HuH-7 (cell line): ENCODE measurements at regions not wholly inside any gene's neighbourhood (a gene's known extent, or its start where the extent isn't known, plus 50 kb on each side); places are given as distances from the start of the nearest gene placed in this dataset.

Experiments used
- DNase-seq: peaks from one replicate; pipeline ENCODE4 v3.0.0; 2011; ENCODE audit warnings: low spot score

DNA sequence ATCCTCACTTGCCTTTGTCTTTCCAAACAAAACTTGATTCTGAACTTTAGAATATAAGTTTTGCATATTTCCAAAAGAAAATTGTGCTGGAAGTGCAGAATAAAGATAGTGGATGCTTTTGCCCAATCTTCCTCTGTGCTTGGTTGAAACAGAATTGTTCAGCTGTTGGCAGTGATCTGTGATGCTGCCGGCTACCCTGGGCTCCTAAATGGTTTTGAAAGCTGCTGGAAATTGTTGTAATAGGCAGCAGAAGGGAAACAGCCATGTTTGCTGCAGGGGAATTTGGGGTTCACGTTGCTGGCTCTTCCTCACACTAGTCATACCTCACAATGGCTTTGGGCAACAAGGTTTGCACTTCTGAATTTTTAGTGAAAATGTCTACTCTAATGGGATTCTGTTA lies 398.0 kb downstream of the RAPGEF2 start:
- no peak for DNase-seq

DNA sequence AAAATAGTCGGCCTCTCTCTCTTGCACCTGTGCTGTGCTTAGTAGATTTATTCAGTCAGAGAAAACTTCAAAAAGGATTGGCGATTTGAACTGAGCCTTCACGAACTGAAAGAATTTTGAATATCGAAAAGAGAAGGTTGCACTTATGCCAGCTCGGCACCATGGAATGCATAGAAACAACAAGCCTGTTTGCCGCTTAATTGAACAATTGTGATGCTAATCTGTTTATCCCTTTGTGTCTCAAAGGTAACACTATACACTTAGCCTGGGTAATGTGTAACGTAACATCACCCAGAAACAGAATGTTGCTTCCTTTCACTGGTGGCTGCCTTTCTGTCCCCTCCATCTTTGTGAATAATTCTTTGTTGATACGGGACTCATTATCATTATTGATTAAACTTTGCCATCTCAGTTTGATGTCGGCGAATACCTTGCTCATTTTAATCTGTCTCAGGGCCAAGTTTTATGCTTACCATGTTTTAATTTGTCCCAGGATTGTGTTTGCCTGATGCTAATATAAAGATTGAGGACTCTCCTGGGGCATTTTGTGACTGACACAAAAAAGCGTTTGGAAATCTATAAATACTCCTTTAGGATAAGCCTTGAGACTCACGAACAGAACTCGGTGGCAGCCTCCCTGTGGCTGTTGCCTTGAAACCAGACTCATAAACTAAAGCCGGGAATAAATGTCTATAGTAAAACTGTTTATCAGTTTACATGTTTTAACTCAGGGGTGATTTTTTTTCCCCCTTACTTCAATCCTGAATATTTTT lies 400.5 kb downstream of the RAPGEF2 start:
- no peak for DNase-seq

DNA sequence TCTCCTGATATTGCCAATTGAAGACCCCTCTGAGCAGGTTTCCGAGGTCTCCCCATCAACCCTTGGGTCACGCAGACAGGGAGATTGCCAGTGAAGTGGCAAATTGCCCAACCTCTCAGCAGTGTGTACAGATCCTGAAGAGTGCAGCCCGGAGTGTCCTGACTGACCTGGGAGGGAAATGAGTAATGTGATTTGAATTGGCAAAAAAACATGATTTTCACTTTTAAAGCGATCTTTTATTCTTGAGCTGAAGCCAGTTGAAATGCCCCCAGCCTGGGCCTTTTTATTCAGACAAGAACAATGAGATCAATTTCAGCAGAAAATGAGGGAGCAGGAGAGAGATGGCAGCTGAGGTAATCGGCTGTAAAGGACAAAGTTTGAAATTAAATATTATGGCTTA lies 401.8 kb downstream of the RAPGEF2 start:
- no peak for DNase-seq

DNA sequence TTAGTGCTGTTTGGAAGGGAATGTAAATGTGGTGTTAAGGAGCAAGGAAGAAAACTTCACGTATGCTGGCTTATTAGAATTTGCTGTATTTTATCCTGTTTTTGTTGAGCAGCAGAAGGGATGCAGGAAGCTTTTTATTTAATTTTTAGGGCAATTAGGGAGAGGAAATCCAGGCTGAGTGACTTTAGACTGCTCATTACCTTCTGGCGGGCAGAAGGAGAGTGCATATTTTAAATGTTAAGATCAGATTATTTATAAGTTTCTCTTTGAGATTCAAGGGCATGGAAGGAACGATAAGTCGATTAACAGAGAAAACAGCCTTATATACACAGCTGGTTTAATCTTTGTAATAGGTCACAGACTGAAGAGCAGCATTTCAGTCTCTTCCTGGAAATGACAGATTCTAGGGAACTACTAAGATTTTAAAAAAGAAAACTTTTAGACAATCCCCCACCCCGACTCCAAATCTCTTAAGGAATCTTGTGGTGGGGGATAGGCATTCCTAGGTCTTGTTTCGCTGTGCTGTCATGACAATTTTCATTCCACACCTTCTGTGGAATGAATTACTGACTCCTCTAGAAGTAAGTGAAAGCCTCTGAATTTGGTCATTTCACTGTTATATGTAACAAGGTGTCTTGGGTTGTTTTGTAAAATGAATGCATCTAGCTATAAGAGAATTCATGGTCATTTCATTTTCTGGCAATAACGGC lies 402.5 kb downstream of the RAPGEF2 start:
- no peak for DNase-seq

DNA sequence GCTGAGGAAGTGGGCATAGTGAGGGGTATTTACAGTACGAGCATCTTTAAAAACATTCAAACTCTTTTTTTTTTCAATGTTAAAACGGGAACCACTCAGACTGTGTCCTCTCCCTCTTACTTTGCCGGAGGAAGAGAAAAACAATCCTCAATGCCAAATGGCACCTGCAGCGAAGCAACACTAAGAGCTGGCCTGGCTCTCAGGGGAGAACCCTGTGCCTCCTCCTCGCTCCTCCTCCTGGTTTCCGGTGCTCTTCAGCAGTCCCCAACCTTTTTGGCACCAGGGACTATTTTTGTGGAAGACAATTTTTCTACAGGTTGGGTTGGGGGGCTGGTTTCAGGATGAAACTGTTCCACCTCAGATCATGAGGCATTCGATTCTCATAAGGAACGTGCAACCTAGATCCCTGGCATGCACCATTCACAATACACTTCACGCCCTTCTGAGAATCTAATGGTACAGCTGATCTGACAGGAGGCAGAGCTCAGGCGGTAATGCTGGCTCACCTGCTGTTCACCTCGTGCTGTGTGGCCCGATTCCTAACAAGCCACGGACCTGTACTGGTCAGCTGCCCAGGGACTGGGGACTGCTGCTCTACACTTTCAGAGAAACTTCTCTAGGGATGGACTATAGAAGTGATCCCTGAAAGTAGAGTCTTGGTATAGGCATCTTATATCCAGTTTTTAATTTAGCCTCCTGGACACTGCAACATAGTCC lies 404.1 kb downstream of the RAPGEF2 start:
- DNase-seq: no peak

DNA sequence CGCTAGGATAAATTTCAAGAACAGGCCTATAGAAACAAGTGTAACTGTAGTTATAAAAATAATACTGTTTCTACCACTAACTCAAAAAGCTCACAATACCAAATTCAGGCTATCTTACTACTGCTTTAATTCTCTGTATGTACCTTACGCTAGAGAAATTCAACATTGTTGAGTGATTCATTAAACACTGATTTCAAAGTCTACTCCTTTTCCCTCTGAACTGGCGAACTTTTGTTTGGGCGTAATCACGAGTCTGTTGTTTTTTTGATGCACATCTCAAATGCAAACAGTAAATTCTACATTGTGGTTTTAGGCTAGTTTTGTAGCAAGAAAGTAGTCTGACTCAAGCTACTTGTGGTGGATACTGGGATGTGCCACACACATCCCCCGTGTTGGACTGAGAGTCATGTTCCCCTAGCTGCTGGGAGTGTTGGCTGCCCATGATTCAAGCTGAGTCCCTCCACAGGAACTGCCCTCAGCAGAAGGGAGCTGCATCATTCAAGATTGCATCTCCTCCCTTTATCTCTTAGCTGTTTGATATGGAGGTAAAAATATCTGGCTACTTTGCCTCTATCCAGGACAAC lies 406.1 kb downstream of the RAPGEF2 start:
- DNase-seq: no peak

DNA sequence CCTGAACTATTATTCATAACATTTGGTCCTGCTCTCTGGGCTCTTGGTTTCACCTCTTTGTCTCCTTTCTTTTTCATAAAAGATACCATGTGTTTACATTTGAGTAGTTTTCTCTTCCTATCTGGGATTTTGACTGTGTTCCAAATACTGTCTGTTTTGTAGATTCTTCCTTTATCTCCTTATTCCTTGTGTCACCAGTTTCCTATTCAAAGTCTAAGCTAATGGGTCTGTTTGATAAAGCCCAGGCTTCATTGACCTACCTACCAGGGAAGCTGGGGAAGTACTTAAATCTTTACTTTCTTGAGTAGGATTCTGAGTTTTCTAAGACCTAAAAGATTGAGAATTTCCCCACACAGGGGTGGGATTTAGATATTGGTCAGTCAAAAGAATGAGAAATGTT lies 409.5 kb downstream of the RAPGEF2 start:
- DNase-seq: no peak

DNA sequence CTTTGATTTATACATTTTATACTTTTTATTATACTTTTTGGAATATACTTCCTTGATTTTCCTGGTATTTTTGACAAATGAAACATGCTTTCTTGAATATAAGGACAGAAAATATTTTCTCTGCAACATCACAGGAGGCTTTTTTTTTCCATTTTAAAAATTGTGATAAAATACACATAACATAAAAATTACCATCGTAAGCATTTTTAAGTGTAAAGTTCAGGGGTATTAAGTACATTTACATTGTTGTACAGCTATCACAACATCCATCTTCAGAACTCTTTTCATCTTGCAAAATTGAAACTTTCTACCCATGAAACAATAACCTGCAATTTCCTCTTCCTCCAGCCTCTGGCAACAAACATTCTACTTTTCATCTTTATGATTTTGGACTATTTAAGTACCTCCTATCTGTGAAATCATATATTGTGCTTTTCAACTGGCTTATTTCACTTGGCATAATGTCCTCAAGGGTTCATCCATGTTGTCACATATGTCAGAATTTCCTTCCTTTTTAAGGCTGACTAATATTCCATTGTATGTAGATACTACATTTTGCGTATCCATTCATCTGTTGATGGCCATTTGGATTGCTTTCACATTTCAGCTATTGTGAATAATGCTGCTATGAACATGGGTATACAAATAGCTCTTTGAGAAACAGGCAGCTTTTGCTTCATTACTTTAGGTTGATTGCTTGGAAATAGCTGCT lies 412.6 kb downstream of the RAPGEF2 start:
- no peak for DNase-seq

DNA sequence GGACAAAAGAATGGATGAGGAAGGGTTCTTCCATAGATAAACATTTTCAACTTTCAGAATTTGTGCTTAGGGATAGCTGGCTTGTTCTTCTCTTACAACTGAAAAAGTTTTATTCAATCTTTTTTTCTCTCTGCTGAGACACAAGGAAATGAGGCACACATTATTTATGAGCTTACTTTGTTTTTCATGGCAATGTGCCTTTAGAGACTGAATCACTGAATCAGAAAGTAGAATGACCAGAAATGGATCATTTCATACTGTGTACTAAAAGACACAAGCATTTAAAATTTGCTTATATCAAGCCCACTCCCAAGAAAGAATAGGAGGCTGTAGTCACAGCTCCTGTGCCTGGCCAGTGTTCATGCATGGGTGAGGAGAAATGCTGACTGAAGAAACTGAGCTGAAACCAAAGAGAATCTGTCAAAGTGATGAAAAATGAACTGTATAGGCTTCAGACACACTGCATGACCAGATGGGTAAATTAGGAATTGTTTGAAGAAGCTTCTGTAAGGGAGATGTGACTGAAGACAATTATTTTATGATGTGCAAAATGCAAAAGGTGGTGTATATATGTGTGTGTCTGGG lies 413.8 kb downstream of the RAPGEF2 start:
- no peak for DNase-seq

DNA sequence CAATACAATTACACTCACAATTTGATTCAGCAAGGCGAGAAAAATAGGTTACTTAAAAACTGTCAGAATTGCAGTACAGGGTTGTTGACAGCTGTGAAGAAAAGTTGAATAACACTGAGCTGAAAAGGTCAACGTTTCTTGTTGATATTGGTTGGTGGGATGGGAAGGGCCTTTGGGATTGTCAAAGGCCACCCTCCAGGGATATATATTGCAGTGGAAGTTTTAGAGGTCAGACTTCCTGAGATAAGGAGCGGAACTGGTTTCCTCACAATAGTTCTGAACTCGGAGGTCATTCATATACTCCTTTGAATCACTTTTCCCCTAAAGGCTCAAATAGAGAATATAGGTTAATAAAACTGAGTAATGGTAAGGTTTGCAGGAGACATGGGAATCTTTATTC lies 417.2 kb downstream of the RAPGEF2 start:
- DNase-seq: peak; percentile 43

DNA sequence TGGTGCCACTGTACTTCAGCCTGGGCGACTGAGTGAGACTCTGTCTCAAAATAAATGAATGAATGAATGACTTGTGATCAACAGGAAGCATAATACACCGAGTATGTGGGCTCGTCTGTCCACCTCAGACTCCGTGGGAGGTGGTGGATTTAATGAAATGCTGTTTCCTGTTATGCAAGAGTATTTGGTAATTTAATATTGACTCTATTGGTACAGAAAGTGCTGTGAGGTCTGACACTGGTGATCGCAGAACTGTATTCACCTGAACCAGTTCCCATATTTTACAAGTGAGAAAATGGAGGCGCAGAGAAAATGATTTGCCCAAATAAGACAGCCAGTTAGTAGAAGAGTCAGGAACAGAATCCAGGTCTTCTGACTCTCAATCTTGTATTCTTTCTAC lies 423.3 kb downstream of the RAPGEF2 start:
- DNase-seq: peak; percentile 5

DNA sequence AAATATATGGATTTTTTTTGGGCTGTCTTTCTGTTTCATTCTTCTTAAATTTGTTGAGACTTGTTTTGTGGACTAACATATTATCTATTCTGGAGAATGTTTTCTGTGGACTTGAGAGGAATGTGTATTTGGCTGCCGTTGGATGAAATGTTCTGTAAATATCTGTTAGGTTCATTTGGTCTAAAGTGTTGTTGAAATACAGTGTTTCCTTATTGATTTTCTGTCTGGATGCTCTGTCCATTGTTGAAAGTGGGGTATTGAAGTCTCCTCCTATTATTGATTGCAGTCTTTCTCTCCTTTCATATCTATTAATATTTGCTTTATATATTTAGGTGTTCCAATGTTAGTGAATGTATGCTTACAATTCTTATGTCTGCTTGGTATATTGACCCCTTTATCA lies 431.8 kb downstream of the RAPGEF2 start:
- DNase-seq: no peak

DNA sequence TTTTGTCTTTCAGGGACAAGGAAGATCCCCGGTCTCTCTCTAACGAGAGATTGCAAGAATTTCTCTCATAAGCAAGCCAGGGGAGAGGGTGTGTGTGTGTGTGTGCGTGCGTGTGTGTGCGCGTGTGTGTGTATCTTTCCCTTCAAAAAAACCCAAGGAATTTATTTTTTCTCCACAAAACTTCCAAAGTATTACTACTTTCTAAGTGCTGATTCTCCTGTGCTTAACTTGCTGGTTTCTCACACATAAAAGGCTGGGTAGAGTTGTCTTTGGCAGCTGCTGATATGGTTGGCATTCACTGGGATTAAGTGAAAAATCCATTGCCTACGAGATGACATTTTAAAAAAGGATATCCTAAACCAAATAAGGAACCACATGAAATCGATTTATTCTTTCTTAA lies 435.7 kb downstream of the RAPGEF2 start:
- DNase-seq: no peak

DNA sequence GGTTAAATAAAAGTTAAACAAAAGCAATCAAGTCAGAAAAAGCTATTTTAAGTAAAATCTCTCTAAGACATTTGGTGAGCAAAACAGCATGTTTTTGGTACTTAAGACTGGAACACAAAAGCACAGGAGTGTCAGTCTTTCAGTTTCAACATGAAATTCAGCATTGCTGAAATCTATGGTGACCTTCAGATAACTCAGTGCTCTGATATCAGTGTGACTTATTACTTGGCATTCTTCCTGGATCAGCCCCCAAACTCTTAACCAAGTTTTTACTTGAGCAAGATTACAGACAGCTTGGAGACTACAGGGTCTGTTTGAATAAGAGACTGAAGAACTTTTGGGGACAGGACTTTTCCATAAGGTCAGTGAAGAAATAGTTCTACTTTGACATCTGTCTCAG lies 437.2 kb downstream of the RAPGEF2 start:
- no peak for DNase-seq

DNA sequence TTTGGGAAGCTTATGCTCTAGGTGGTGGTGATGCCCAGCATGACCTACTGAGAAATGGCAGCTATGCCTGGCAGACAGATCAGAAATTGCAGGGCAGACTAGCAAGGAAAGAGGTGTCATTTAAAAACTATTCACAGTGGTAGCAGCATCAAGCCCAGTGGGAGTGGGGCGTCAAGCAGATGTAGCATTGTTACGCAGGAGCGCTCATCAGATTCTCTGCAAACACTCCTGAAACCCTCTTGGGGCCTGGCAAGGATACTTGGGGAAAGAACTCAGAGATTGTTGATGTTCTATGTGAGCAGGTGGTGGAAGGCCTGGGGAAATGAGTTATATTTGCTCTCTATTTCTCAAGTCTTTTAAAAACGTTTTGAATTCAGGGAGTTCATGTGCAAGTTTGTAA lies 437.6 kb downstream of the RAPGEF2 start:
- DNase-seq: no peak

DNA sequence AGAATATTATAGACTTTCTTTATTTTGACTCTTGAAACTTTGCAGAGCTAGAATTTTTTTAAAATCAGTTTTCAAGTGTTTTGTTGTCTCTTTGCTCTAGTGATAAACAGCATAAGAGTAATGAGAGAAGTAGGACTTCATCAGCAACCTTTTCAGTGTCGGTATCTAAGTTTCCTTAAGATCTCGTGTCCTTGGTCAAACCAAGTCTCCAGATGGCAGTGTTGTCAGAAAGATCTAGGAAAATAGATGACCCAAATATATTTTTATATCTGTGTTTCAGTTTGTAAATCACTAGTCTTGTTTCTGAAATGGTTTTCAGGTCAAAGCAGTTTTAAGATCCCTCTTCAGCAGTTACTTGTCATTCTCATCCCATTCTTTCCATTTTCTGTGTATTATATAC lies 438.3 kb downstream of the RAPGEF2 start:
- no peak for DNase-seq

DNA sequence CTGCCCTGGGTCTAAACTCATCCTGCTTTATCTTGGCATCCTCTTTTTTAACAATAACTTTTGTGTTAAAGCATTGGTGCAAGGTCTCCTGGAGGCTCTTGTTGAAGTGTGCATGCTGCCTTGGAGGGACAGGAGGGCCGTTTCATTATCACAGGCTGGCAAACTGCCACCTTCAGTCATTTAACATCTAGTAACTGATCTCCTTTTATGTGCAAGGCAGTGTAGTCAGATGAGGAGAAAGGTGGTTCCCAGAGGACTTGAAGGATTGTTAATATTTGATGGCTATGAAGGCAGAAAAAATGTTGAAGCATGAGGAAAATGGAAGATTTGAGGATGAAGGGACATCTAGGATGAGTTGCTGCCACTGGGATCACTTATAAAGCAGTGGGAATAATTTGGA lies 439.4 kb downstream of the RAPGEF2 start:
- DNase-seq: no peak

DNA sequence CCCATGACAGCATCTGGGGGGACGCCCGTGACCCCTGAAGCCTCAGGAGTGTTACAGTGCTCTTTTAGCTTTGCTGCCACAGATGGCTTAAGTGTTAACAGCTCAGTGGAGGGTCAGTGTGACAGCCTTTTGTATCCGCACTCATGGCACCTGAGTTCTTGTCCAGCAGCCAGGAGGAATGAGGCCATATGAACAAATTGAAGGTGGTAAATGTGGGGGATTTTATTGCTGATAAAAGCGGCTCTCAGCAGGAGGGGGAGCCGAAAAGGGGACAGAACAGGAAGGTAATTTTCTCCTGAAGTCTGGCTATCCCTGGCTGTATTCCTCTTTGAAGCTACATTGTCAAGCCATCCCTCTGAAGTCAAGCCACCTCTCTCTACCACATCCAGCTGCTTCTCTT lies 441.0 kb downstream of the RAPGEF2 start:
- DNase-seq: no peak

DNA sequence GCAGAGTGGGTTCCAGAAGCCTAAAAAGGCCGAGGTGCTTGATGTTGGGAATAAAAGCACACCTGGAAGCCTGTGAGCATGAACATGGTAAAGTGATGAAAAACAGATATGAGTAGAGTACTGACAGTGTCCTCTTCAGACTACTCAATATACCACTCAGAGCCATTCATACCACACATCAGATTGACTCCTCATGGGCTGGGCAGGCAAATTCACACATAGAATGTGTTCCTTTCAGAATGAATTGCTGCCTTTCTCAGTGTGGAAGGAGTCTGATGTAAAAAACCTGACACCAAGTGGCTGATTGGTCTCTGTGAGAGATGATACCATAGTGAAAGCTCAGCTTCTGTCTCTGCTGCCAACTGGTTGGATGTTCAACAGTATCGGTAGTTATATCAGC lies 442.7 kb downstream of the RAPGEF2 start:
- no peak for DNase-seq

DNA sequence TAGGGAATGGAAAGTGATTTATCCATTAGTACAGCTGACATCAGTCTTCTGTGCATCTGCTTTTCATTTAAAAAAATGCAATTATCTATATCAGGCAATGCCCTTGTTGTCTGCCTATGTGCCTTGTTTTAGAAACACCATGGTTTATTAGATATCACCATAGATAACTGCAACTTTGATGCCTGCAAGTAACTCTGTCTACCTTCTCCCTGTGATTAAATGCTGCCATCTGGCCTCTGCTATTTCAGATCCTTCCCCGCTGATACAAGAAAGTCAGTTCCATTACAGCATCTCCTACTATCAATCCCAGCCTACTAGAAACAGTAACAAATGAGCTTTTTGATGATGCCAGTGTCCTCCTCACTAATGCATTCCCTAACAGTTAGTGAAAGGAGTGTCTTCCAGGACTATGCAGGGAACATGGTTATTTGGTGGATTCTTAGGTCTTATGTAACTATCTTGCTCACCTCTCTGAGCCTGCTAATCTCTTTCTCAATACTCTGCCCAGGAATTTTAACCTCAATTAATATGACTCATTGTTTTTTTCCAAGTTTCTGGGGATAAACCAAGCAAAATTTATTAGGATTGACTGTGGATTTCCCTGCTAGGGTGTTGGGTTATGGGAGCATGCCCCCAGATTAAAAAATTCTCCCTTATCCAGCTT lies 444.9 kb downstream of the RAPGEF2 start:
- DNase-seq: no peak

DNA sequence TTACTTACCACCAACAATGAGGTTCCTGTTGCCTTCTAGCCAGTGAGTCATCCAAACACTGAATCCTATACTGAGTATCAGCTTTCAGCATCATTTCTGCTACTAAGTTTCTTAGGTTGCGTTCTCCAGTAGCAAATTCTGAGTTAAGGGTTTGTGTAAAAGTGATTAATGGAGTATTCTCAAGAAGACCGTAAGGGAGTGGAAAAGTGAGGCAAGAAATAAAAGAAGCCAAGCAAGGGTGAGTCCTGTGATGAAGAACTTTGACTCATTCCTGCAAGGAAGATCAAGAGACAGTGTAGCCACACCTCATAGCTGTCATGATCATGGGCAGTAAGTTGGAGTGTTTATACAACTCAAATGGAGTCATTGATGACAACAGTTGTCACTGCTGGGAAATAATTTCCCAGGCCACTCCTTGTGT lies 446.2 kb downstream of the RAPGEF2 start:
- DNase-seq: no peak
